Keratinocyte (primary cell): ENCODE measurements at regions not wholly inside any gene's neighbourhood (a gene's known extent, or its start where the extent isn't known, plus 50 kb on each side); places are given as distances from the start of the nearest gene placed in this dataset.

ENCODE experiments used
- DNase-seq: peaks from one replicate; pipeline ENCODE4 v3.0.0-alpha.2; 2011; ENCODE audit warnings: low read depth, missing footprints, low spot score
- FAIRE-seq: peaks from 2 replicates; lab custom pipeline; 2011; peaks lifted over from hg19 to GRCh38; lab: Jason Lieb, UNC
- H2AFZ ChIP-seq: 2 replicates; pipeline ENCODE4 v1.6.0; 2012; ENCODE audit warnings: low read length, control low read depth, inconsistent platforms; ENCODE audit not compliant: control insufficient read depth
- H3K27ac ChIP-seq: 2 replicates; pipeline ENCODE4 v1.5.1; 2011; ENCODE audit warnings: low read length; ENCODE audit not compliant: control insufficient read depth, insufficient read depth
- H3K27me3 ChIP-seq: 3 replicates; pipeline ENCODE4 v1.6.0; 2011; ENCODE audit warnings: low read length; ENCODE audit not compliant: control insufficient read depth, insufficient read depth; ENCODE audit errors: extremely low read depth
- H3K36me3 ChIP-seq, 2 experiments: 2 replicates in 1 of 2; 3 replicates in 1 of 2; pipeline ENCODE4 v1.5.1; 2011; ENCODE audit warnings: low read length in 2 of 2, mild to moderate bottlenecking in 1 of 2; ENCODE audit not compliant: control insufficient read depth in 2 of 2, insufficient read depth in 2 of 2; ENCODE audit errors: extremely low read depth in 1 of 2
- H3K4me1 ChIP-seq: 3 replicates; pipeline ENCODE4 v1.5.1; 2011; ENCODE audit warnings: low read length; ENCODE audit not compliant: control insufficient read depth, insufficient read depth; ENCODE audit errors: extremely low read depth
- H3K4me2 ChIP-seq: 3 replicates; pipeline ENCODE4 v1.6.0; 2011; ENCODE audit warnings: low read depth, low read length; ENCODE audit not compliant: control insufficient read depth, insufficient read depth; ENCODE audit errors: extremely low read depth
- H3K4me3 ChIP-seq, 3 experiments: fragments of 200-600 bp in 1 of 3; sonication (generic) in 1 of 3; 2 replicates in 2 of 3; 3 replicates in 1 of 3; pipeline ENCODE4 v1.5.1; 2011 to 2016; ENCODE audit warnings: low read length in 3 of 3, mild to moderate bottlenecking in 3 of 3, control low read depth in 2 of 3, inconsistent platforms in 1 of 3, low read depth in 1 of 3, mixed read lengths in 1 of 3, mixed run types in 1 of 3, moderate library complexity in 1 of 3; ENCODE audit not compliant: control insufficient read depth in 2 of 3, insufficient read depth in 2 of 3; ENCODE audit errors: extremely low read depth in 1 of 3
- H3K79me2 ChIP-seq: 2 replicates; pipeline ENCODE4 v1.6.0; 2012; ENCODE audit warnings: low read length; ENCODE audit not compliant: control insufficient read depth, insufficient read depth
- H3K9ac ChIP-seq: 3 replicates; pipeline ENCODE4 v1.6.0; 2011; ENCODE audit warnings: low read length; ENCODE audit not compliant: control insufficient read depth, insufficient read depth; ENCODE audit errors: extremely low read depth
- H3K9me1 ChIP-seq: 3 replicates; pipeline ENCODE4 v1.6.0; 2011; ENCODE audit warnings: low read length; ENCODE audit not compliant: control insufficient read depth, insufficient read depth; ENCODE audit errors: extremely low read depth
- H3K9me3 ChIP-seq: 2 replicates; pipeline ENCODE4 v1.5.1; 2012; ENCODE audit warnings: low read depth, low read length; ENCODE audit not compliant: control insufficient read depth
- H4K20me1 ChIP-seq: 3 replicates; pipeline ENCODE4 v1.6.0; 2011; ENCODE audit warnings: low read length; ENCODE audit not compliant: control insufficient read depth, insufficient read depth; ENCODE audit errors: extremely low read depth
- EZH2 ChIP-seq: IDR thresholded peaks from one replicate; pipeline ENCODE4 v1.6.1; 2012; ENCODE audit warnings: inconsistent platforms, mild to moderate bottlenecking, low read length, moderate library complexity
- dilution Hi-C: fragments of 300-500 bp; cut with MboI; formaldehyde crosslinking; loops from one replicate; pipeline ENCODE4 v1.7.0; 2020; ENCODE audit warnings: low sequenced_read_pairs; ENCODE audit not compliant: extremely low pct_ligation_motif_present
- TF ChIP-seq, protein P1 (sequence below), 3 experiments: IDR thresholded peaks in 1 of 3; conservative IDR thresholded peaks in 1 of 3; optimal IDR thresholded peaks in 1 of 3; 2 replicates in 2 of 3; 3 replicates in 1 of 3; pipeline versions ENCODE3 to v1.5.1; 2011; ENCODE audit warnings: low read length in 3 of 3, mild to moderate bottlenecking in 3 of 3, moderate library complexity in 2 of 3, control low read depth in 1 of 3, inconsistent platforms in 1 of 3; ENCODE audit not compliant: insufficient read depth in 2 of 3; ENCODE audit errors: extremely low read depth in 1 of 3

DNA sequence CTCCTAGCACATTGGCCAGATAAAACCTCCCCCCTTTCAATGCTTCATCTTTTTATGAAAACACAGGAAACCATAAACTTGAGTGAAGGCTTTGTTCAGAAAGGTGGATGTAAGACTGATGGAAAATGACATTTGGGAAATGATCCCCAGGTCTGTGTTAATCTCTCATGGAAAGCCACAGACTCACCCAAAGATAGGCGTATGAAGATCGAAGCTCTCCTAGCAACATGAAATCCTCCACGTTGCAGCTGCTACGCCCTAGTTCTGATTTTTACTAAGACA lies 63.4 kb upstream of the PTGR2 start:
- H3K27ac ChIP-seq: peak overlapping the region; percentile 95
- H3K9ac ChIP-seq: peak overlapping the region; percentile 94
- DNase-seq (no peak), FAIRE-seq (no peak)
- peaks cover 58% of the 10 kb centered on the region for H3K4me1 ChIP-seq
- H3K27me3 ChIP-seq: no peaks in the 10 kb centered on the region
- no peak overlapping the region for H2AFZ ChIP-seq
- H3K9me3 ChIP-seq: no peaks in the 10 kb centered on the region
- no peak for TF ChIP-seq EZH2
- TF ChIP-seq, protein P1, sequence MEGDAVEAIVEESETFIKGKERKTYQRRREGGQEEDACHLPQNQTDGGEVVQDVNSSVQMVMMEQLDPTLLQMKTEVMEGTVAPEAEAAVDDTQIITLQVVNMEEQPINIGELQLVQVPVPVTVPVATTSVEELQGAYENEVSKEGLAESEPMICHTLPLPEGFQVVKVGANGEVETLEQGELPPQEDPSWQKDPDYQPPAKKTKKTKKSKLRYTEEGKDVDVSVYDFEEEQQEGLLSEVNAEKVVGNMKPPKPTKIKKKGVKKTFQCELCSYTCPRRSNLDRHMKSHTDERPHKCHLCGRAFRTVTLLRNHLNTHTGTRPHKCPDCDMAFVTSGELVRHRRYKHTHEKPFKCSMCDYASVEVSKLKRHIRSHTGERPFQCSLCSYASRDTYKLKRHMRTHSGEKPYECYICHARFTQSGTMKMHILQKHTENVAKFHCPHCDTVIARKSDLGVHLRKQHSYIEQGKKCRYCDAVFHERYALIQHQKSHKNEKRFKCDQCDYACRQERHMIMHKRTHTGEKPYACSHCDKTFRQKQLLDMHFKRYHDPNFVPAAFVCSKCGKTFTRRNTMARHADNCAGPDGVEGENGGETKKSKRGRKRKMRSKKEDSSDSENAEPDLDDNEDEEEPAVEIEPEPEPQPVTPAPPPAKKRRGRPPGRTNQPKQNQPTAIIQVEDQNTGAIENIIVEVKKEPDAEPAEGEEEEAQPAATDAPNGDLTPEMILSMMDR (optimal IDR thresholded peaks at IDR 0.05 in 1 of 3, IDR thresholded peaks at IDR 0.05 in 1 of 3, conservative IDR thresholded peaks at IDR 0.05 in 1 of 3; ENCODE audit: extremely low read depth in 1 of 3, insufficient read depth in 2 of 3, low read length in 3 of 3): no peak
- H3K9me1 ChIP-seq: no peaks in the 10 kb centered on the region
- dilution Hi-C loops: no loop called here
- H3K4me2 ChIP-seq: peak overlapping the region; percentile 100
- peaks cover 40% of the 10 kb centered on the region for H3K79me2 ChIP-seq
- H3K4me3 ChIP-seq: peak overlapping the region; percentile 58 to 86 (median 71)
- H3K36me3 ChIP-seq: no peaks in the 10 kb centered on the region
- no peaks in the 10 kb centered on the region for H4K20me1 ChIP-seq

DNA sequence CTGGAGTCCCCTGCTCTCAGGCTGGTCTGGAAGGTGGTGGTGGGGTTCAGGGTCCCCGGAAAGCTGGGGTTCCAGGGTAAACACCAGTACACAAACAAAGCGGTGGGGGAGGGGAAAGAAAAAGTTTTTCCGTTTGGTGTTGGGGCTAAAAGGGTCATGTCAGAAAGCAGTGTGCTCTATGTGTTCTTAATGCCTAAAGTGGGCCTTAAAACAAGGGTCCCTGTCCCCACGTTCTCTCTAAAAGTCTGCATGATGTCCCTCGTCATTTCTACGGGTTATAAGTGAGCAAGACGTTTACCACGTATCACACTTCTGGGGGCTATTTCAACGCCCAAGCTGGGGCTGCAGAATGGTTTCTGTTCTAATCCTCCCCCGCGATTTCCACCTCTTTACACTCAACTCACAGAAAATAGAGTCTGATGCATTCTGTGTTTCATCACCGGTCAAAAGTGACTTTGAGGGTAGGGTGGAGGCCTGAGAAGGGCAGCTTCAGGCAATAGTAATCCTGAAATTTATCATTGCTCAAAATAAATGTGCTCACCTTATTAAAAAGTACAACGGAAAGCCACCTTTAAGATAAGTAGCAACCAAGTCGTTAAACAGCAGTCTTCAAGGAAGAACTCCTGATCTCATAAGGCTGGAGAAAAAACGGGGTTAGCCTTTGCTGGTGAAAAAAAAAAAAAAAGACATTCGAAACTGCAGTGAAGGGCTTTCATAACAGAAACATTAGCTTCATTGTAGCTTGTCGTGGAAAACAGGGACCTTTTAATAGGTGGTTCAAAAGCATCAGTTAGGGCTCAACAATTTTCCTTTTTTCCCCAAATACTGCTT lies 63.9 kb upstream of the PTGR2 start:
- peak overlapping the region; percentile 94 for H3K9ac ChIP-seq
- peaks cover 58% of the 10 kb centered on the region for H3K4me1 ChIP-seq
- no peaks in the 10 kb centered on the region for H3K9me3 ChIP-seq
- H3K27me3 ChIP-seq: no peaks in the 10 kb centered on the region
- no peak for TF ChIP-seq EZH2
- TF ChIP-seq, protein P1 (optimal IDR thresholded peaks at IDR 0.05 in 1 of 3, IDR thresholded peaks at IDR 0.05 in 1 of 3, conservative IDR thresholded peaks at IDR 0.05 in 1 of 3; ENCODE audit: extremely low read depth in 1 of 3, insufficient read depth in 2 of 3, low read length in 3 of 3): no peak
- DNase-seq (no peak), FAIRE-seq (peak; percentile 51)
- peak overlapping the region; percentile 95 for H3K27ac ChIP-seq
- dilution Hi-C loops: no loop called here
- peaks cover under 1% of the 10 kb centered on the region in 2 experiments for H3K36me3 ChIP-seq
- H3K79me2 ChIP-seq: peaks cover 45% of the 10 kb centered on the region
- peak overlapping the region; percentile 42 for H2AFZ ChIP-seq
- peak overlapping the region; percentile 58 to 86 (median 71) for H3K4me3 ChIP-seq
- no peaks in the 10 kb centered on the region for H3K9me1 ChIP-seq
- no peaks in the 10 kb centered on the region for H4K20me1 ChIP-seq
- peak overlapping the region; percentile 100 for H3K4me2 ChIP-seq
